ENCODE measurements at regions not wholly inside any gene's neighbourhood (a gene's known extent, or its start where the extent isn't known, plus 50 kb on each side); places are given as distances from the start of the nearest gene placed in this dataset.
"Not testable (repeated sequence)": the region's sequence is repeated elsewhere in the genome, so short reads cannot be mapped to it uniquely, and the experiment has no call there.

DNA sequence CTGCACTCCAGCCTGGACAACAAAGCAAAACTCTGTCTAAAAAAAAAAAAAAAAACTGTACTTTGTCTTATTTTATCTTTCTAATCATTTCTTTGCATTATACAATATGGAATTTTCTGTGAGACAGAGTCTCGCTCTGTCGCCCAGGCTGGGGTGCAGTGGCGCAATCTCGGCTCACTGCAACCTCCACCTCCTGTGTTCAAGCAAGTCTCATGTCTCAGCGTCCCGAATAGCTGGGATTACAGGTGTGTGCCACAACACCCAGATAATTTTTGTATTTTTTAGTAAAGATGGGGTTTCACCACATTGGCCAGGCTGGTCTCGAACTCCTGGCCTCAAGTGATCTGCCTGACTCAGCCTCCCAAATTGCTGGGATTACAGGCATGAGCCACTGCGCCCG is 90.0 kb downstream of the MRPL14 start:
- H3K27me3 ChIP-seq (replicated peaks in 1 of 2; ENCODE audit: control insufficient read depth in 2 of 2, insufficient read depth in 2 of 2, low read length in 1 of 2); CTCF ChIA-PET; intact Hi-C loops (cut with micrococcal nuclease; ENCODE audit: unreplicated experiment); ATAC-seq; POLR2A ChIA-PET; H3K79me2 ChIP-seq (ENCODE audit: control insufficient read depth, insufficient read depth, low read length); H3K9ac ChIP-seq (ENCODE audit: control insufficient read depth, insufficient read depth, low read length); H2AFZ ChIP-seq (ENCODE audit: control insufficient read depth, low read depth, low read length); H4K20me1 ChIP-seq (ENCODE audit: control insufficient read depth, insufficient read depth); SMC1A ChIA-PET (ENCODE audit: uncharacterized antibody, unreplicated experiment); FAIRE-seq; H3K9me3 ChIP-seq (replicated peaks; ENCODE audit: control insufficient read depth, insufficient read depth, low read length); H3K4me1 ChIP-seq (ENCODE audit: control insufficient read depth, insufficient read depth, low read length); in situ Hi-C loops (cut with MboI); H3K4me3 ChIP-seq; H3K4me2 ChIP-seq (ENCODE audit: control insufficient read depth, insufficient read depth); H3K27ac ChIP-seq (ENCODE audit: control insufficient read depth, insufficient read depth); H3K36me3 ChIP-seq (ENCODE audit: control insufficient read depth in 2 of 2, insufficient read depth in 2 of 2, low read length in 1 of 2); BruUV-seq (replicated peaks); DNase-seq (ENCODE audit: low read depth, low spot score): not testable (repeated sequence)
- WGBS (ENCODE audit: insufficient coverage, insufficient replicate concordance, low lambda C conversion rate, missing lambda C conversion rate) = 54% methylated on average over 9 of the region's 9 CpGs
- RAD21 ChIA-PET (ENCODE audit: unreplicated experiment) = interaction anchor here (0.7 kb wide), 1 partner anchor 28 kb away, joined by 7 read pairs; no protein-coding TSS in a partner anchor

DNA sequence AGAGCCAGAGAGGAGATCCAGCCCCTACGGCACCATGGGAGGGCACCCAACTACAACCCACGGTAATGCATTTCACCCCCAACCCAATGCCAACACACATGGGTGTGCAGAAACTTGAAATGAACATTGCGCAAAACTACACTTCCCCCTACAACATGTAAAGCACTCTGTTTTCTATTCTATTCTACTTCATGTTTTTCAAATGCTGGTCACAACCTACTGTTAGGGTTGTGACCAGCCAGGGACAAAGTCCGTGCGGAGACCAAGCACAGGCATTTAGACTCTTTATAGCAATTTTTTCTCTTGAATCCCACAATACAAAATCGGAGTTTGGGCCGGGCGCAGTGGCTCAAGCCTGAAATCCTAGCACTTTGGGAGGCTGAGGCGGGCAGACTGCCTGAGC is 90.6 kb downstream of the MRPL14 start:
- Histone ChIP-seq H3K4me3 (no peak overlapping the region), H2AFZ (ENCODE audit: control insufficient read depth, low read depth, low read length) (no peak overlapping the region), H3K4me2 (ENCODE audit: control insufficient read depth, insufficient read depth) (no peak overlapping the region), H3K27me3 (replicated peaks in 1 of 2; ENCODE audit: control insufficient read depth in 2 of 2, insufficient read depth in 2 of 2, low read length in 1 of 2) (no peaks in the 10 kb centered on the region), H3K9ac (ENCODE audit: control insufficient read depth, insufficient read depth, low read length) (no peak overlapping the region), H3K36me3 (ENCODE audit: control insufficient read depth in 2 of 2, insufficient read depth in 2 of 2, low read length in 1 of 2) (no peaks in the 10 kb centered on the region), H3K4me1 (ENCODE audit: control insufficient read depth, insufficient read depth, low read length) (peaks cover 5% of the 10 kb centered on the region), H3K27ac (ENCODE audit: control insufficient read depth, insufficient read depth) (no peak overlapping the region), H4K20me1 (ENCODE audit: control insufficient read depth, insufficient read depth) (no peaks in the 10 kb centered on the region), H3K79me2 (ENCODE audit: control insufficient read depth, insufficient read depth, low read length) (no peaks in the 10 kb centered on the region), H3K9me3 (replicated peaks; ENCODE audit: control insufficient read depth, insufficient read depth, low read length) (no peaks in the 10 kb centered on the region; the same call in 2 of the 3 replicates)
- ChIA-PET SMC1A (ENCODE audit: uncharacterized antibody, unreplicated experiment) (interaction anchor here (1.9 kb wide), 1 partner anchor 31 kb away, joined by 5 read pairs; no protein-coding TSS in a partner anchor), RAD21 (ENCODE audit: unreplicated experiment) (interaction anchor here (0.7 kb wide), 1 partner anchor 28 kb away, joined by 7 read pairs; no protein-coding TSS in a partner anchor), CTCF (interaction anchor here (1.6 kb wide), 1 partner anchor 14 kb away, joined by 4 read pairs; no protein-coding TSS in a partner anchor), POLR2A (no interaction called here)
- in situ Hi-C loops (cut with MboI) (no loop called here), intact Hi-C loops (cut with micrococcal nuclease; ENCODE audit: unreplicated experiment) (no loop called here)
- no TSS peak for BruUV-seq (replicated peaks)
- WGBS (ENCODE audit: insufficient coverage, insufficient replicate concordance, low lambda C conversion rate, missing lambda C conversion rate) = 70% methylated on average over 9 of the region's 9 CpGs
- DNase-seq (ENCODE audit: low read depth, low spot score) (no peak), ATAC-seq (no peak), FAIRE-seq (no peak)
- TF ChIP-seq ZBED1 (IDR thresholded peaks at IDR 0.05; ENCODE audit: borderline replicate concordance) (no peak), ZNF274 (IDR thresholded peaks at IDR 0.05; ENCODE audit: insufficient read depth, insufficient read length) (no peak), NR2C2 (IDR thresholded peaks at IDR 0.05; ENCODE audit: borderline replicate concordance, control insufficient read depth, insufficient read length, low read depth) (no peak), NR2C1 (IDR thresholded peaks at IDR 0.05) (no peak)
